Gastroesophageal sphincter (tissue), 4 donors: ENCODE measurements at regions not wholly inside any gene's neighbourhood (a gene's known extent, or its start where the extent isn't known, plus 50 kb on each side); places are given as distances from the start of the nearest gene placed in this dataset.

Experiments
- ATAC-seq: fragments of 150-250 bp; one replicate; pipeline ENCODE4 v1.9.1; 2016; ENCODE audit warnings: mild to moderate bottlenecking, moderate library complexity
- H3K27ac ChIP-seq, 4 donors: fragments of 200-600 bp; sonication (generic) in 3 of 4; 1 replicate in 3 of 4; 2 replicates in 1 of 4; pipeline ENCODE4 v1.5.1; 2016 to 2019
- H3K27me3 ChIP-seq: fragments of 200-600 bp; sonication (generic); one replicate; pipeline ENCODE4 v1.5.1; 2019
- H3K36me3 ChIP-seq, 2 donors: fragments of 200-600 bp; sonication (generic); one replicate each; pipeline ENCODE4 v1.5.1; 2019; ENCODE audit warnings: control low read depth in 1 of 2
- H3K4me1 ChIP-seq, 3 donors: fragments of 200-600 bp; sonication (generic); 1 replicate in 2 of 3; 2 replicates in 1 of 3; pipeline ENCODE4 v1.5.1; 2016 to 2019; ENCODE audit warnings: control low read depth in 2 of 3
- H3K4me3 ChIP-seq, 2 donors: fragments of 200-600 bp; sonication (generic); one replicate each; pipeline ENCODE4 v1.5.1; 2019; ENCODE audit warnings: mild to moderate bottlenecking in 1 of 2, moderate library complexity in 1 of 2
- H3K9me3 ChIP-seq, 3 donors: fragments of 200-600 bp; sonication (generic); one replicate each; pipeline ENCODE4 v1.5.1; 2017 to 2019; ENCODE audit warnings: control low read depth in 2 of 3
- EP300 ChIP-seq: sonication (generic); formaldehyde crosslinking; IDR thresholded peaks from one replicate; pipeline ENCODE4 v1.6.1; 2017; ENCODE audit warnings: antibody characterized with exemption, mild to moderate bottlenecking
- POLR2A ChIP-seq, 2 donors: fragments of 450-650 bp; IDR thresholded peaks; one replicate each; pipeline ENCODE4 v1.6.1; 2017; ENCODE audit warnings: antibody characterized with exemption in 2 of 2, mild to moderate bottlenecking in 2 of 2, moderate library complexity in 1 of 2
- POLR2AphosphoS5 ChIP-seq: sonication (generic); formaldehyde crosslinking; IDR thresholded peaks from one replicate; pipeline ENCODE4 v1.6.1; 2017; ENCODE audit warnings: antibody characterized with exemption
- WGBS, 2 donors: methylation state at CpG; one replicate each; pipeline ENCODE4 v1.1.5; 2018; ENCODE audit warnings: low coverage in 1 of 2; 5-methylcytosine and 5-hydroxymethylcytosine counted together
- TF ChIP-seq, protein P1 (sequence below), 4 experiments: fragments of 200-600 bp in 2 of 4; fragments of 450-650 bp in 2 of 4; sonication (generic) in 1 of 4; IDR thresholded peaks; one replicate each; pipeline ENCODE4 v1.5.1; 2017 to 2019; ENCODE audit warnings: antibody characterized with exemption in 4 of 4, mild to moderate bottlenecking in 2 of 4, moderate library complexity in 2 of 4

DNA sequence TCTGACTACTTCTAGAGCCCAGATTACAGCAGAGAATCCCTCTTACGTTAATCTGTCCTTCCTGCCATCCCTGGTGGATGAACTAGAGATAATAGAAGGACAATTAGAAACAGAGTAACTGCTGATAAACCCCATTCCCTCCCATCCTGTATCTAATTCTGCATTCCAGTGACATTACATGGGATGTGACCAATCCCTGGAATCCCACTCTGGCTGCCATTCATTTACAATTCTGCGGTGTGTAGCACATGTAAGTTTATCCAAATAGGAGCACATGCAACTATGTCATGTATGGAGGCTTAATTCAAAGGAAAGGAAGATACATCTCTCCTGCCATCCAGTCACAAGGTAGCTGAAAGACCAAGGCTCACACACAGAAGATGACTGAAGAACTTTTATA, 339.5 kb downstream of the GPAT3 start:
- Histone ChIP-seq H3K36me3 (no peaks in the 10 kb centered on the region), H3K4me1 (no peaks in the 10 kb centered on the region), H3K27ac (no peak overlapping the region), H3K9me3 (no peaks in the 10 kb centered on the region), H3K27me3 (no peaks in the 10 kb centered on the region), H3K4me3 (no peak overlapping the region)
- 67 to 77% methylated on average over 2 of the region's 2 CpGs for WGBS, 2 donors
- TF ChIP-seq POLR2A (IDR thresholded peaks at IDR 0.05): no peak
- no peak for ATAC-seq

DNA sequence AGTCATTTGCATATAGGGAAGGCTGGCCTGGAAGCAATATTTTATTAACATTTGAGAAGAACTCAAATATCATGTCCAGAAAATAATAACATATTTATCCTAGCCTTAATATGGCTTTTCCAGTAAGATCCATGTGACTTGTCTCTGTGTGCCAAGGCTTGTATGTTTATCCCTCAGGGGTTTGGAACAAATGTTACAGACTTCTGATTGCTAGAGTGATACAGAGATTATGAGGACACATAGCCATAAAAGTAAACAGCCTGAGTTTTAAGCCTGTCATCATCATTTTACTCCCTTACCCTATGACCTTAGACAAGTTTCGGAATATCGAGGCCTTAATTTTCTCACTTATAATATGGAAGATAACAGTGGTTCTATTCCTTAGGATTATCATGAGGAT, 338.1 kb downstream of the GPAT3 start:
- no peak overlapping the region for H3K4me3 ChIP-seq
- no peak overlapping the region for H3K27ac ChIP-seq
- ATAC-seq: no peak
- H3K27me3 ChIP-seq: no peaks in the 10 kb centered on the region
- H3K4me1 ChIP-seq: no peaks in the 10 kb centered on the region
- 80 to 82% methylated on average over 2 of the region's 2 CpGs for WGBS, 2 donors
- TF ChIP-seq, protein P1, sequence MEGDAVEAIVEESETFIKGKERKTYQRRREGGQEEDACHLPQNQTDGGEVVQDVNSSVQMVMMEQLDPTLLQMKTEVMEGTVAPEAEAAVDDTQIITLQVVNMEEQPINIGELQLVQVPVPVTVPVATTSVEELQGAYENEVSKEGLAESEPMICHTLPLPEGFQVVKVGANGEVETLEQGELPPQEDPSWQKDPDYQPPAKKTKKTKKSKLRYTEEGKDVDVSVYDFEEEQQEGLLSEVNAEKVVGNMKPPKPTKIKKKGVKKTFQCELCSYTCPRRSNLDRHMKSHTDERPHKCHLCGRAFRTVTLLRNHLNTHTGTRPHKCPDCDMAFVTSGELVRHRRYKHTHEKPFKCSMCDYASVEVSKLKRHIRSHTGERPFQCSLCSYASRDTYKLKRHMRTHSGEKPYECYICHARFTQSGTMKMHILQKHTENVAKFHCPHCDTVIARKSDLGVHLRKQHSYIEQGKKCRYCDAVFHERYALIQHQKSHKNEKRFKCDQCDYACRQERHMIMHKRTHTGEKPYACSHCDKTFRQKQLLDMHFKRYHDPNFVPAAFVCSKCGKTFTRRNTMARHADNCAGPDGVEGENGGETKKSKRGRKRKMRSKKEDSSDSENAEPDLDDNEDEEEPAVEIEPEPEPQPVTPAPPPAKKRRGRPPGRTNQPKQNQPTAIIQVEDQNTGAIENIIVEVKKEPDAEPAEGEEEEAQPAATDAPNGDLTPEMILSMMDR (IDR thresholded peaks at IDR 0.05): no peak
- TF ChIP-seq POLR2A (IDR thresholded peaks at IDR 0.05) (no peak), EP300 (no peak), POLR2AphosphoS5 (no peak)
- H3K9me3 ChIP-seq: no peaks in the 10 kb centered on the region
- no peaks in the 10 kb centered on the region for H3K36me3 ChIP-seq

DNA sequence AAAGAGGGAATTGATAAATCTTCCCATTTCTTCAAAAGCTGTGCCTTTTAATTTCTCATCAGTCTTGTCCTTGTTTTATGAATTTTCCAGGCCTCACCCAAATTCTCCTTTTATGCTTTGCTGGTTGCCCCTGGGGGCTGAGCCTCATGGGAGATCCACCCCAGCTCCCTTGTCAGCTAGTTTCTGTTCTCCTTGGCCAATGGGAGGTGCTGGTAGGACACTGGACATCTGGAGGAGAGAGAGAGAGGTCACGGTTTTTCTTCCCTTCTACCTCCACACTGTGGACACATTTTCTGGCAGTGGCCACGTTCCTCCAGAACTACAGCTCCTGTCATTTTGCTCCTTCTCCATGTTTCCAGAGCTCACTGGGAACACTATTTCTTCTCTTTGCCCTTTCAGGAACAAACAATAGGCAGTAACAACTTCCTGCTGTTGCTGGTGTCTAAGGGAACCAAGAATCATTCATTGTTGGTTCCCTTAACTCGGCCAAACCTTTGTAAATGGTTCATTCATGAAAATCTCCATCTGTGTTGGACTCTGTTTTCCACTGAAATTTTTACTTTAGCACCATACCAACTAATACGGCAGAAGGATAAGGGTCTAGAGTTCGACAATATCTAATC, 334.5 kb downstream of the GPAT3 start:
- TF ChIP-seq POLR2A (IDR thresholded peaks at IDR 0.05) (no peak), POLR2AphosphoS5 (no peak)
- TF ChIP-seq, protein P1 (IDR thresholded peaks at IDR 0.05): no peak
- no peaks in the 10 kb centered on the region for H3K9me3 ChIP-seq
- H3K4me1 ChIP-seq: no peaks in the 10 kb centered on the region
- H3K27ac ChIP-seq: no peak overlapping the region
- H3K4me3 ChIP-seq: no peak overlapping the region
- ATAC-seq: no peak
- no peaks in the 10 kb centered on the region for H3K36me3 ChIP-seq
- WGBS, 2 donors: 83 to 85% methylated on average over 3 of the region's 5 CpGs
- H3K27me3 ChIP-seq: no peaks in the 10 kb centered on the region

DNA sequence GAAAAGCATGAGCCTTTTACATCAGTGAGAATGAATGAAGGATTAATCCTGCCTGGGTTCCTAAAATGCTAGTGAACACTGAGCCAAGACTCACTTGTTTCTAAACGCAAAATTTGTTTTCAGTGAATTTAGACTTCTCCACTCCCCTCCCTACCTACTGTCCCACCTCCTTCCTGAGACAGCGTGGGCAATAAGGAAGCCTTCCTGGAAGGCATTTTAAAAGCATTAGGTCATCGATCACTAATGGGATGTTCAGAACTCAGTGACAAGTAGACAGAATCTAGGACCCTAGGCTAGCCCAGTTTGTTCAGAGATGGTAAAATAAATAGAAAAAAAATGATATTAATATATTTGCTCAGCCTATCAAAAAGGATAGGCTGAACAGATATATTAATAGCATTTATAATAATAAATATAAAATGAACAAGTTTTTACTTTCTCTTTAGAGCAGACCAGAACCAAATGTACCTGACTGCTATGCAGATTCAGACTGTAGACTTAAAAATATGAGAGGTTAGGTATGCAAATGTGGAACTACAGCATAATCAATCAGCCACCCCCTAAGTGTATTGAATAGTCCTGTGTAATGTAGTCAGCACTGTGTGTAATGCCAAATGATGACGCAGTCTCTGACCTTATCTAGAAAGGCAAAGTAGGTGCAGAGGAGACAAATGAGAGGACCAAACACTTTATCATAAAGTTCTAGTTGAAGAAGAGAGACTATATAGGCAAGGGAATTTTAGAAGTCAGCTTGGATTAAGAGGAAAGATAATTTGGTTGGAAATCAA, 331.1 kb downstream of the GPAT3 start:
- 73 to 86% methylated on average over 4 of the region's 4 CpGs for WGBS, 2 donors
- Histone ChIP-seq H3K9me3 (no peaks in the 10 kb centered on the region), H3K27ac (no peak overlapping the region), H3K27me3 (no peaks in the 10 kb centered on the region), H3K36me3 (no peaks in the 10 kb centered on the region), H3K4me3 (no peak overlapping the region), H3K4me1 (no peaks in the 10 kb centered on the region)
- no peak for ATAC-seq
- no peak for TF ChIP-seq EP300
- TF ChIP-seq POLR2AphosphoS5: no peak
- no peak for TF ChIP-seq POLR2A (IDR thresholded peaks at IDR 0.05)
- TF ChIP-seq, protein P1 (IDR thresholded peaks at IDR 0.05): no peak

DNA sequence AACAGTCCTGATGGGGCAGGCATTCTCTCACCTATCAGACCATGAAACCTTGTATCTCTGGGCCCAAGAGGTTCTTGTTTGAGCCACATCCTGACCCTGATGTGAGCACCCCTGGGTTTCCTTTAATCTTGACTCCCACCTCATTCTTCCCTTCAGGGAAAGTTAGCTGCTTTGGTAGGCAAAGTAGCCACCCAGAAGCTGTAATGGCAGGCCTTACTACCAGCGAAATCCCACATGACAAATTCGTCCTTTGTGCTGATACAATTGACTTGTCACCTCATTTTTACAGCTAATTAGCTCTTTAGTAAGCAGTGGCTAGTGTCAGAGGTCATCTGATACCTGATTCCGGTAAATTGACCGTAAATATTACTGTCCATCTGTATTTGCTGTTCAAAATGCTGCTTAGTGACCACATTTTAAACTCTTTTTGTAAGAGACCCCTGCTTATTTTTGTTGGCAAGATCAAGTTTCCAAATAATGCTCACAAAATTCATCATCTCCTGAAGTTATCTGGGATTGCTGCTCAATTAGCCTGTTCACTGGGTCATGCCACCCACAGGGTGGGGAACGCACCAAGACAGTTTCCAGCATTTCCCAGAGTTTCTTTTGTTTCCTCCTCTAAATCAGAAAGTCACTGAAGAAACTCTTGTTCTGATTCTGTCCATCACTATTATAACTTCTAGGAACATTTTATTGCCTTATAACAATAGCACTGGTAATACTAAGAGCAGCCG, 329.7 kb downstream of the GPAT3 start:
- Histone ChIP-seq H3K27me3 (no peaks in the 10 kb centered on the region), H3K9me3 (no peaks in the 10 kb centered on the region), H3K27ac (no peak overlapping the region), H3K4me1 (no peaks in the 10 kb centered on the region), H3K36me3 (no peaks in the 10 kb centered on the region), H3K4me3 (no peak overlapping the region)
- TF ChIP-seq, protein P1 (IDR thresholded peaks at IDR 0.05): no peak
- TF ChIP-seq EP300: no peak
- no peak for TF ChIP-seq POLR2AphosphoS5
- TF ChIP-seq POLR2A (IDR thresholded peaks at IDR 0.05): no peak
- no peak for ATAC-seq
- 71 to 74% methylated on average over 6 of the region's 6 CpGs for WGBS, 2 donors
